ENCODE measurements at regions not wholly inside any gene's neighbourhood (a gene's known extent, or its start where the extent isn't known, plus 50 kb on each side); places are given as distances from the start of the nearest gene placed in this dataset.

DNA sequence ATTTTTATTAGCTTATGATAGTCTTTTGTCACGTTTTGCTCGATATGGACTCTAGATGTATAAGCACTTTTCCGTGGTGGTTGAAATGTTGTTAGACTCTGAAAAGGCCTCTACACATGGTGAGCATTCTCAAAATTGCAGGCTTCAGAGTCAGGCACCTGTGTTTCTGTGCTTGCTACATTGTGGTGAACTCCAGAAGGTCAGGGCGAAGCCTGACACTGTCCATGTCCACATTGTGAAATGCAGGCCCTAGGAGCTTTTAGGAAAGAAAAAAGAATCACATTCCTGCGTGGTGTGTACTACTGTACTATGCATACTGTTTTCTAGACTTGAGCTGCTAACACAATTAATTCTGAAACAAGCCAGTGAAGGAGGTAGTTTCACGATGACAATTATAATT lies 86.3 kb downstream of the HS3ST1 start:
- Histone ChIP-seq H3K4me2 (no peak overlapping the region), H3K27me3 (ENCODE audit: insufficient read depth, low read depth) (no peaks in the 10 kb centered on the region), H3K9me2 (ENCODE audit: insufficient read depth) (no peaks in the 10 kb centered on the region), H3K4me1 (replicated peaks; ENCODE audit: insufficient read depth) (no peaks in the 10 kb centered on the region), H3K4me3 (no peak overlapping the region), H3F3A (ENCODE audit: insufficient read depth, low read depth) (no peaks in the 10 kb centered on the region), H4K20me1 (ENCODE audit: insufficient read depth) (no peaks in the 10 kb centered on the region), H3K27ac (no peak overlapping the region), H3K9me3 (ENCODE audit: insufficient read depth, low read depth) (no peaks in the 10 kb centered on the region), H3K79me2 (ENCODE audit: low read depth) (no peaks in the 10 kb centered on the region), H2AFZ (no peak overlapping the region), H3K36me3 (ENCODE audit: low read depth) (no peaks in the 10 kb centered on the region)
- no TSS peak for BruUV-seq (replicated peaks)
- DNase-seq, result no peak
- CTCF ChIA-PET, result no interaction called here
- intact Hi-C loops (cut with micrococcal nuclease; ENCODE audit: unreplicated experiment), result no loop called here
- POLR2A ChIA-PET (ENCODE audit: unreplicated experiment), result no interaction called here
- TF ChIP-seq, protein P1, sequence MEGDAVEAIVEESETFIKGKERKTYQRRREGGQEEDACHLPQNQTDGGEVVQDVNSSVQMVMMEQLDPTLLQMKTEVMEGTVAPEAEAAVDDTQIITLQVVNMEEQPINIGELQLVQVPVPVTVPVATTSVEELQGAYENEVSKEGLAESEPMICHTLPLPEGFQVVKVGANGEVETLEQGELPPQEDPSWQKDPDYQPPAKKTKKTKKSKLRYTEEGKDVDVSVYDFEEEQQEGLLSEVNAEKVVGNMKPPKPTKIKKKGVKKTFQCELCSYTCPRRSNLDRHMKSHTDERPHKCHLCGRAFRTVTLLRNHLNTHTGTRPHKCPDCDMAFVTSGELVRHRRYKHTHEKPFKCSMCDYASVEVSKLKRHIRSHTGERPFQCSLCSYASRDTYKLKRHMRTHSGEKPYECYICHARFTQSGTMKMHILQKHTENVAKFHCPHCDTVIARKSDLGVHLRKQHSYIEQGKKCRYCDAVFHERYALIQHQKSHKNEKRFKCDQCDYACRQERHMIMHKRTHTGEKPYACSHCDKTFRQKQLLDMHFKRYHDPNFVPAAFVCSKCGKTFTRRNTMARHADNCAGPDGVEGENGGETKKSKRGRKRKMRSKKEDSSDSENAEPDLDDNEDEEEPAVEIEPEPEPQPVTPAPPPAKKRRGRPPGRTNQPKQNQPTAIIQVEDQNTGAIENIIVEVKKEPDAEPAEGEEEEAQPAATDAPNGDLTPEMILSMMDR (conservative IDR thresholded peaks at IDR 0.05), result no peak
- TF ChIP-seq EZH2 (IDR thresholded peaks at IDR 0.05; ENCODE audit: low read depth), result no peak

DNA sequence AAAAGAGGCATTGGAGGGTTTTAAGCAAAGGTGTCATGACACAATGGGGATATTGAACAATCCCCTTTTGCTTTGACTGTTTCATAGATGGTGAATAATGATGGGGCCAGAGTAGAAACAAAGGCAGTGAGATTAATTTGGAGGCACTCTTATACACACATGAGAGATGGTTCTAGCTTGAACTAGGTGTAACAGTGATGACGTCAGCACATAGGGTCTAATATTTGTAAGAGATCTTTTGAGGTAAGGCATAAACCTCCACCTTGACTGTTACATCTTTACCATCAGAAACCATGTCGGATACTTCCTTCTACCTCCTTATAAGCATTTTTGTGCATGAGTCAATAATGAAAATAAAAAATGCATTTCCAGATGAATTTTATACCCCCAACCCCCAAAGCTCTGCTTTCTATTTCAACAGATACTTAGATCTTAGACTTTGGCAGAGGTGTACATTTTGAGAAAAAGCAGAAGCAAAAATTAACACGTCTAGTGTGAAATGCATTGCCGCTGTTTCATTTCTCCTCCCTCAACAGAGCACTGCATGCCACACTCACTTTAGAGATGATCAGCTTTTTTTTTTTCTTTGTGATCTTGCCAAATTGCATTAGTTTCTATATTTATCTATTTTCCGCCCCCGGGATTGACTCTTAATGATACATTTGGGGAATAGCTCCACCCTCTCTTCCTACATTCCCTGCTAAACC lies 87.2 kb downstream of the HS3ST1 start:
- H3K4me2 ChIP-seq, result no peak overlapping the region
- no peaks in the 10 kb centered on the region for H3K27me3 ChIP-seq (ENCODE audit: insufficient read depth, low read depth)
- no peak overlapping the region for H3K27ac ChIP-seq
- H4K20me1 ChIP-seq (ENCODE audit: insufficient read depth), result no peaks in the 10 kb centered on the region
- no TSS peak for BruUV-seq (replicated peaks)
- no peaks in the 10 kb centered on the region for H3K79me2 ChIP-seq (ENCODE audit: low read depth)
- no peaks in the 10 kb centered on the region for H3K9me2 ChIP-seq (ENCODE audit: insufficient read depth)
- no peaks in the 10 kb centered on the region for H3K4me1 ChIP-seq (replicated peaks; ENCODE audit: insufficient read depth)
- H3F3A ChIP-seq (ENCODE audit: insufficient read depth, low read depth), result no peaks in the 10 kb centered on the region
- TF ChIP-seq, protein P1 (conservative IDR thresholded peaks at IDR 0.05), result no peak
- TF ChIP-seq EZH2 (IDR thresholded peaks at IDR 0.05; ENCODE audit: low read depth), result no peak
- DNase-seq, result no peak
- H3K4me3 ChIP-seq, result no peak overlapping the region
- no peaks in the 10 kb centered on the region for H3K36me3 ChIP-seq (ENCODE audit: low read depth)
- ChIA-PET CTCF (no interaction called here), POLR2A (ENCODE audit: unreplicated experiment) (no interaction called here)
- intact Hi-C loops (cut with micrococcal nuclease; ENCODE audit: unreplicated experiment), result no loop called here
- no peak overlapping the region for H2AFZ ChIP-seq
- no peaks in the 10 kb centered on the region for H3K9me3 ChIP-seq (ENCODE audit: insufficient read depth, low read depth)

DNA sequence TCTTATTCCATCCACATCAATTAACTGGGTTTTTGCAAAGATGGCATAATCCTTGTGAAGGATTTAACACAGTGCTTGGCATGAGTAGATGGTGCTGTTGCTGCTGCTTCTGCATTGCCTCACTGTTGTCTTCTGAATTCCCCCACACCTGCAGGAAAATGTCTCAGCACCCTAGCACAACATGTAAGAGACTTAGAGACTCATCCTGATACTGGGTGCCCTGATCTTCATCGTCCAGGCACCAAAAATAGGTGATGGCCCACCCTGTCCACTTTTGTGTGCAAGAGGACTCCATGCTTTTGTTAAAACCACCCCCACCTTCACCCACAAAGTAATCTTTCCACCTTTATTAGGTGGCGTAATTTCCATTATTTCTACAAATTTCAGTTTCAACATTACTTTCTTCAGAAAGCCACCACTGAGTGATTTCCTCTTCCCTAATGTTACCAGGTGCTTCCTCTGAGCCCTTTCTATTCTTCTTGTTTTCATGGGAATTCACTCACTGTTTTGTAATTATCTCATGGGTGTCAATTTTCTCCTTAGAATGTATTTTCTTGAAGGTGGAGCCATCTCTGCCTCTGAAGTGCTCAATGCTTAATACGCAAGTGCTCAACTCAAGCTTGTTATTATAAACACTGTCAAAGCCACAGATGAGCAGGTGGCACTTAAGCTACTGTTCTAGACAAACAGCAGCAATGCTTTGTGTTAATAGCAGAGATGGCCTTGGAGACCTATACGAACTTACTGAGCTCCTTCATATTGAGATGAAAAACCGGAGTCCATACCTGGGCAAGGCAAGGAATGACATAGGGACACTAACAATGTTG lies 89.5 kb downstream of the HS3ST1 start:
- no peak overlapping the region for H3K27ac ChIP-seq
- no peaks in the 10 kb centered on the region for H3K79me2 ChIP-seq (ENCODE audit: low read depth)
- no peaks in the 10 kb centered on the region for H3K9me2 ChIP-seq (ENCODE audit: insufficient read depth)
- no peaks in the 10 kb centered on the region for H3F3A ChIP-seq (ENCODE audit: insufficient read depth, low read depth)
- no peaks in the 10 kb centered on the region for H3K9me3 ChIP-seq (ENCODE audit: insufficient read depth, low read depth)
- no peak overlapping the region for H3K4me3 ChIP-seq
- no peak for TF ChIP-seq EZH2 (IDR thresholded peaks at IDR 0.05; ENCODE audit: low read depth)
- TF ChIP-seq, protein P1 (conservative IDR thresholded peaks at IDR 0.05), result no peak
- no peaks in the 10 kb centered on the region for H3K36me3 ChIP-seq (ENCODE audit: low read depth)
- no peak overlapping the region for H3K4me2 ChIP-seq
- H3K4me1 ChIP-seq (replicated peaks; ENCODE audit: insufficient read depth), result no peaks in the 10 kb centered on the region
- no peak for DNase-seq
- BruUV-seq (replicated peaks), result no TSS peak
- H3K27me3 ChIP-seq (ENCODE audit: insufficient read depth, low read depth), result no peaks in the 10 kb centered on the region
- H4K20me1 ChIP-seq (ENCODE audit: insufficient read depth), result no peaks in the 10 kb centered on the region
- H2AFZ ChIP-seq, result no peak overlapping the region
- intact Hi-C loops (cut with micrococcal nuclease; ENCODE audit: unreplicated experiment), result no loop called here
- POLR2A ChIA-PET (ENCODE audit: unreplicated experiment), result no interaction called here
- CTCF ChIA-PET, result no interaction called here
